ENCODE measurements at regions not wholly inside any gene's neighbourhood (a gene's known extent, or its start where the extent isn't known, plus 50 kb on each side); places are given as distances from the start of the nearest gene placed in this dataset.
"Not testable (repeated sequence)": the region's sequence is repeated elsewhere in the genome, so short reads cannot be mapped to it uniquely, and the experiment has no call there.

DNA sequence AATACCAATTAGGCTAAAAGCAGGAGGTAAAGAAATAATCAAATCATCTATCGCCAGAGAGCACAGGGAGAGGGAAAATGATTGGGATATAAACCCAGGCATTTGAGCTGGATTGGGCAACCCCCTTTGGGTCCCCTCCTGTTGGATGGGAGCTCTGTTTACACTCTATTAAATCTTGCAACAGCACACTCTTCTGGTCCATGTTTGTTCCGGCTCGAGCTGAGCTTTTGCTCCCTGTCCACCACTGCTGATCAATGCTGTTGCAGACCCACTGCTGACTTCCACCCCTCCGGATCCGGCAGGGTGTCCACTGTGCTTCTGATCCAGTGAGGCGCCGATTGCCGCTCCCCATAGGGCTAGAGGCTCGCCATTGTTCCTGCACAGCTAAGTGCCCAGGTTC lies 493.8 kb downstream of the MATN1 start:
- DNase-seq = no peak

GRCh38 chr1:30226648-30227047 lies 496.7 kb downstream of the MATN1 start:
- DNase-seq = no peak

DNA sequence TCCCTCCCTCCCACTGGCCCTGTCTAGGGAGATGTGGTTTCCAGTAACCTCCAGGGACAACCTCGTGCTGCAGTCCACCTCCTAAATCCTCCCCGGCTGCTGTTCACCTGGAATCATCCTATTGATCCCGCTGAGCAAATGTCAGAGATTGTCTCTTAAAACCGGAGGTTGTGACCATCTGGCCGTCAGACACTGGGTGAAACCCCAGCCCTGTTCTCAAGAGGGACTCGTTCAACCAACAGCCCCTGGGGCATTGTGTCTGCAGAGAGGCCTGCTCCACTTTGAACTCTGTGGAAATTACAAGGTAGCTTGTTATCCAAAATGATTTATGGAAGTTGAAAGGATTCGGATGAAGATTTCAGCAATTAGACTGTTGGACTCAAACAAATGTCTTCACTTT lies 498.0 kb downstream of the MATN1 start:
- DNase-seq = peak; percentile 76

- no peak for DNase-seq
These were observed 503.7 kb downstream of the MATN1 start for GRCh38 chr1:30219675-30220074.

GRCh38 chr1:30218438-30218837 lies 504.9 kb downstream of the MATN1 start:
- DNase-seq = no peak

GRCh38 chr1:30216602-30217001 lies 506.8 kb downstream of the MATN1 start:
- DNase-seq = no peak

DNA sequence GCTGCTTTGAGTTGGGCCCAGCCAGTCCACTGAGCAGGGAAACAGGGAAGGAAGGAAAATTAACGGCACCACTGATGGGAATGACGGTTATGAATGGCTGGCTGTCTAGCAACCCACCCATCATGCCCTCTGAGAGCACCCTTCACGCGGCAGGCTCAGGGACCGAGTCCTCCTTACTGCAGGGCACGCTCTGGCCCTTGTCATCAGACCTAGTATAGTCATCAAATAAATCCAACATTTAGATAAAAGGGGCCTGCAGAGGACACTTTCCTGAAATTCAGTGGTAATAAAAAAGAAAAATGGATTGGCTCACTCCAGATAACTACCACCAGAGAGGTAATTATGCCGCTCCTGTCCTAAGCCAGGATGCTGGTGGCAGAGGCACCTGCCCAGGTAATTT lies 509.4 kb downstream of the MATN1 start:
- DNase-seq = no peak

- not testable (repeated sequence) for DNase-seq
These were observed 515.4 kb downstream of the MATN1 start for GRCh38 chr1:30207962-30208361.

DNA sequence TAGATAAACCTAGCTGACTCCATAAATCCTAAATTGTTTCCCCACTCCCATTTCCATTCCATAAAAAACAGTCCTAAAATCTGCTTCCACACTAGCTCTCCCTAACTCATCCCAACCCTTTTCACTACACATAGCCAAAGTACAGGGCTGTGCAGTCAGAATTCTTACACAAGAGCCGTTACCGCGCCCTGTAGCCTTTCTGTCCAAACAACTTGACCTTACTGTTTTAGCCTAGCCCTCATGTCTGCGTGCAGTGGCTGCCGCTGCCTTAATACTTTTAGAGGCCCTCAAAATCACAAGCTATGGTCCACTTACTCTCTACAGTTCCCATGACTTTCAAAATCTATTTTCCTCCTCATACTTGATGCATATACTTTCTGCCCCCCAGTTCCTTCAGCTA lies 516.8 kb downstream of the MATN1 start:
- not testable (repeated sequence) for DNase-seq

DNA sequence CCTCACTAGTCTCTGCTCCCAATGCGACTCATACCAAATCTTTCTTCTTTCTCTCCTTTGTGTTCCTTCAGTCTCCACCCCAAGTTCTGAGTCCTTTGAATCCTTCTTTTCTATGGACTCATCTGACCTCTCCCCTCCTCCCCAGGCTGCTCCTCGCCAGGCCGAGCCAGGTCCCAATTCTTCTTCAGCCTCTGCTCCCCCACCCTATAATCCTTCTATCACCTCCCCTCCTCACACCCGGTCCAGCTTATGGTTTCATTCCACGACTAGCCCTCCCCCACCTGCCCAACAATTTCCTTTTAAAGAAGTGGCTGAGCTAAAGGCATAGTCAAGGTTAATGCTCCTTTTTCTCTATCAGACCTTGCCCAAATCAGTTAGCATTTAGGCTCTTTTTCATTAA lies 518.5 kb downstream of the MATN1 start:
- DNase-seq = not testable (repeated sequence)

DNA sequence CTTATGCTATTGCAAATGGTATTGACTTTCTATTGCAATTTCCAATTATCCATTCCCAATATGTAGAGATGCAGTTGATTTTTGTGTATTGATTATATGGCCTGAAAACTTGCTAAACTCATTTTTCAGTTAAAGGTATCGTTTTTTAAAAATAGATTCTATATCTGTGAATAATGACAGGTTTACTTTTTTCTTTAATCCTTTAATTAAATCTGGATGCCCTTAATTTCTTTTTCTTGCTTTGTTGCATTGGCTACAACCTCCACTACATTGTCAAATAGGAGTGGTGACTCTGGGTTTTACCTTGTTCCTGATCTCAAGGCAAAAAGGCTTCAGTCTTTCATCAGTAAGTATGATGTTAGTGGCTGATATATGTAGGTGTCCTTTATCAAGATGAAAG lies 522.4 kb downstream of the MATN1 start:
- DNase-seq = no peak

GRCh38 chr1:30200161-30200560 lies 523.2 kb downstream of the MATN1 start:
- DNase-seq = no peak

GRCh38 chr1:30199563-30199962 lies 523.8 kb downstream of the MATN1 start:
- DNase-seq = no peak

DNA sequence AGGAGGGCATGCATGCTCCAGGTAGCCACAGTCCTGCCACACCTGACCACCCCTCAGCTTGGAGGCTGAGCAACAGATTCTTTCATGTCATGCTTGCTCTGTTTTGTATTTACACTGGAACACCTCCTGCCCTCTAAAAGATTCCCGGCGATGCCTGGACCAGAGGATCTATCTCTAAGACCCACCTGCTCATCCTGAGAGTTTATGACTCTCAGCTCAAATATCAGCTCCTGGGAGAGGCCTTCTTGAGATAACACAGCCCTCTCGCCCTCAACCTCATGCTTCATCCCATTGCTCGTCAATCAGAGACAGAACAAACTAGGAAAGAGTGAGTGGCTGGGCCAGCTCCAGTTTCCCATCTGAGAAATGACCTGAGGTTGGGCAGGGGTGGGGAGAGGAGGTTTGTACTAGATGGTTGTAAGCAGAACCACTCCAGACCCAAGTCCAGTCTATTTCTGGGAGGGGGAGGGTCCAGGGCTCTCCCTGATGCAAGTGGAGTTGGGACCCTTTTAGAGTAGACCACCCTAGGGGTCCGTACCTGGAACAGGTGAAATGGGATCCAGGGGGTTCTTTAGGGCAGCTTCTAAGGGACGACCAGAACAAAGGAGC lies 524.5 kb downstream of the MATN1 start:
- no peak for DNase-seq

- DNase-seq = no peak
These were observed 525.0 kb downstream of the MATN1 start for GRCh38 chr1:30198451-30198760.

- no peak for DNase-seq
These were observed 525.5 kb downstream of the MATN1 start for GRCh38 chr1:30197639-30198450.

GRCh38 chr1:30196872-30197638 lies 526.3 kb downstream of the MATN1 start:
- DNase-seq = no peak

- no peak for DNase-seq
These were observed 526.9 kb downstream of the MATN1 start for GRCh38 chr1:30196457-30196856.

- DNase-seq = no peak
These were observed 527.8 kb downstream of the MATN1 start for GRCh38 chr1:30195424-30196134.

DNA sequence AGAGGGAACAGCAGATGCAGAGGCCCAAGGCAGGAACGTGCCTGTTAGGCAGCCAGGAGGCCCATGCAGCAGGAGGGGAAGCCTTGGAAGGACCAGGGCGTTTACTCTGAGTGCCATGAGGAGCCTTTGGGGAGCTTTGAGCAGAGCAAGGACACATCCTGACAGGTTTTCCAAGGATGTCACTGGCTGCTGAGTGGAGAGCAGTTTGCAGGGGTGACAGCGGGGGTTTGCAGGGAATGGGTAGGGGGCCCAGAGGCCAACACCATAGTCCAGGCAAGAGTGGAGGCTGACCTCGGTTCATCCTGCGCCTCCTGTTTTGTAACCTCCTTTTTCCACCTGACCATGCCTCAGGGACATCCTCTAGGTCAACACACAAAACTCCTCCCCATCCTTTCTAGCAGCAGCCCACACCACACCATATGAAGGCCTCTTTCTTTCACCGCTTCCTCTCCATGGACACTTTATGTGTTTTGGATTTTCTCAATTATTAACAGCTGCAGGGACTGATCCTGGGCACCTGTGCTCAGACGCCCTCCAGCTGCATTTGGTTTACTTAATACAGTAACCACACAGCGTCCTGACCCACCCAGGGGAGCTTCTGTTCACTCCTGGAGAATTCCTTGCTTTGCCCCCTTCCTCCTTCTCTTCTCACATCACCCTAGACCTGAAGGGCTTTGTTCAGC lies 528.5 kb downstream of the MATN1 start:
- DNase-seq = peak; percentile 49

DNA sequence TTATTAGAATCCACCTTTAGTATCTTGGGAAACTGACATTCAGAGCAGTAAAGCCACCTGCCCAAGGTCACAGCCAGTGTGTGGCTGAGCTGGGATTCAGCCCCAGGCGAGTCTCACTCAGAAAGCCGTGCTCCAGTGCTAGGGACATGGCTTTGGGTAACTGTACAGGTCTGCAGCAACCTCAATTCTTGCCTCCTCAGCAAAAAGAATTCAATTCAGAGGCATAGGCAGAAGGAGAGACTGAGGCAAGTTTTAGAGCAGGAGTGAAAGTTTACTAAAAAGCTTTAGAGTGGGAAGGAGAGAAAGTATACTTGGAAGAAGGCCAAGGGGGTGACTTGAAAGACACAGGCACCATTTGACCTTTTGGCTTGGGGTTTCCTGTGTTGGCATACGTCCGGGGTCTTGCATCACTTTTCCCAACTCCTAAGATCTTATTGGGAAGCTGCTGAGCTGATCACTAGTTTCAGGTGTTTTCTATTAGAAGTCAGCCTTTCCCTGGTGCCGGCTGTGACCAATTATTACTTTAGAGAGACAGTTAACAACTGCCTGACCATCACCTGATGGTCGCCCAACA lies 529.3 kb downstream of the MATN1 start:
- DNase-seq = no peak

DNA sequence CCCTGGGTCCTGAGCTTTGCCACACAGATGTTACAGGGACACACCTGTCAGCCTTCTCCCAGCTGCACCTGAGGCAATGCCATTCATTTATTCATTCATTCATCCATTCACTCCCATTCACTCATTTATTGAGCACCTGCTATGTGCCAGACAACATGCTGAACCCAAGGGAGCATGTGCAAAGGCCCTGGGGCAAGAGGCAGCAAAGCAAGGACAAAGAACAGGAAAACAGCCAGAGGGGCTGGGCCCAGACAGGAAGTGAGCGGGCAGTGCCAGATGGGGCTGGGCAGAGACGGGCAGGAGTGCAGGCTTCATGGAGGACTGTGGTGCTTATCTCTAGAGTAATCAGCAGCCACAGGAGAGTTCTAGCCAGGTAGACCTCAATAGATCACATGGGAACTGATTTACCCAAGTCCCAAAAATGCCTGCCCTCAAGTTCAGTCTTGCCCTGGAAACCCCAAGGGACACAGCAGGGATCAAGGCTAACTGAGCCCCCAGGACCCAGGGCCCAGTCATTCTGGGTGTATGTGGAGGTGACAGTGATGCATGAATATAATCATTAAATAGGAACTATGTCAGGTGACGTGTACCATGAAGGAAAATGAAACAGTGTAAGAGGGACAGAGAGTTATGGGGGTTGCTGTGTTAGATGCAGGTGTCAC lies 530.3 kb downstream of the MATN1 start:
- DNase-seq = peak; percentile 36
